AG04449 (cell line): ENCODE measurements at regions not wholly inside any gene's neighbourhood (a gene's known extent, or its start where the extent isn't known, plus 50 kb on each side); places are given as distances from the start of the nearest gene placed in this dataset.
"Not testable (repeated sequence)": the region's sequence is repeated elsewhere in the genome, so short reads cannot be mapped to it uniquely, and the experiment has no call there.

ENCODE experiments used
- CTCF ChIA-PET: fragments of 350-600 bp; formaldehyde crosslinking; extraction: SDS; loops from one replicate; lab custom pipeline; 2021; ENCODE audit warnings: antibody characterized with exemption; lab: Yijun Ruan, JAX
- POLR2A ChIA-PET: fragments of 400-600, 350-600 bp; formaldehyde crosslinking; extraction: SDS; loops from one replicate; lab custom pipeline; 2020; ENCODE audit warnings: antibody characterized with exemption, inconsistent platforms; lab: Yijun Ruan, JAX
- DNase-seq: peaks from one replicate; pipeline ENCODE4 v3.0.0-alpha.2; 2010; ENCODE audit warnings: low read depth, low spot score
- H3K4me3 ChIP-seq: 2 replicates; pipeline ENCODE4 v1.5.1; 2011; ENCODE audit warnings: low read depth, mild to moderate bottlenecking, control low read depth, low read length
- CTCF ChIP-seq: IDR thresholded peaks from one replicate; pipeline ENCODE4 v1.5.1; 2011; ENCODE audit warnings: mild to moderate bottlenecking, moderate library complexity, low read length, control low read depth, inconsistent platforms; ENCODE audit not compliant: insufficient read depth; ENCODE audit errors: missing control alignments

GRCh38 chr1:73218995-73219546 lies 936.7 kb upstream of the NEGR1 start:
- ChIA-PET CTCF (no interaction called here), POLR2A (no interaction called here)
- H3K4me3 ChIP-seq: no peak overlapping the region
- no peak for TF ChIP-seq CTCF
- no peak for DNase-seq

- H3K4me3 ChIP-seq: no peak overlapping the region
- no peak for TF ChIP-seq CTCF
- ChIA-PET CTCF (no interaction called here), POLR2A (no interaction called here)
- no peak for DNase-seq
These were observed 923.1 kb upstream of the NEGR1 start for GRCh38 chr1:73205294-73205973.

- no peak overlapping the region for H3K4me3 ChIP-seq
- DNase-seq: no peak
- TF ChIP-seq CTCF: no peak
- ChIA-PET POLR2A (no interaction called here), CTCF (no interaction called here)
These were observed 915.6 kb upstream of the NEGR1 start for GRCh38 chr1:73197972-73198371.

GRCh38 chr1:73194965-73195364 lies 912.6 kb upstream of the NEGR1 start:
- TF ChIP-seq CTCF: no peak
- ChIA-PET POLR2A (no interaction called here), CTCF (no interaction called here)
- no peak for DNase-seq
- H3K4me3 ChIP-seq: no peak overlapping the region

GRCh38 chr1:73183581-73183980 lies 901.2 kb upstream of the NEGR1 start:
- CTCF ChIA-PET, DNase-seq, H3K4me3 ChIP-seq, POLR2A ChIA-PET: not testable (repeated sequence)

- ChIA-PET CTCF (no interaction called here), POLR2A (no interaction called here)
- no peak overlapping the region for H3K4me3 ChIP-seq
- no peak for TF ChIP-seq CTCF
- no peak for DNase-seq
These were observed 898.8 kb upstream of the NEGR1 start for GRCh38 chr1:73181190-73181540.
